LHCN-M2 (cell line): ENCODE measurements at regions not wholly inside any gene's neighbourhood (a gene's known extent, or its start where the extent isn't known, plus 50 kb on each side); places are given as distances from the start of the nearest gene placed in this dataset.
"Not testable (repeated sequence)": the region's sequence is repeated elsewhere in the genome, so short reads cannot be mapped to it uniquely, and the experiment has no call there.

Experiments used
- DNase-seq: peaks from one replicate; pipeline ENCODE4 v3.0.0-alpha.2; 2012; ENCODE audit warnings: low read depth

- DNase-seq, result no peak
Measured at GRCh38 chr5:91639744-91640143, 256.6 kb upstream of the ARRDC3 start.

- DNase-seq, result no peak
Measured at GRCh38 chr5:91638010-91638409, 254.9 kb upstream of the ARRDC3 start.

DNA sequence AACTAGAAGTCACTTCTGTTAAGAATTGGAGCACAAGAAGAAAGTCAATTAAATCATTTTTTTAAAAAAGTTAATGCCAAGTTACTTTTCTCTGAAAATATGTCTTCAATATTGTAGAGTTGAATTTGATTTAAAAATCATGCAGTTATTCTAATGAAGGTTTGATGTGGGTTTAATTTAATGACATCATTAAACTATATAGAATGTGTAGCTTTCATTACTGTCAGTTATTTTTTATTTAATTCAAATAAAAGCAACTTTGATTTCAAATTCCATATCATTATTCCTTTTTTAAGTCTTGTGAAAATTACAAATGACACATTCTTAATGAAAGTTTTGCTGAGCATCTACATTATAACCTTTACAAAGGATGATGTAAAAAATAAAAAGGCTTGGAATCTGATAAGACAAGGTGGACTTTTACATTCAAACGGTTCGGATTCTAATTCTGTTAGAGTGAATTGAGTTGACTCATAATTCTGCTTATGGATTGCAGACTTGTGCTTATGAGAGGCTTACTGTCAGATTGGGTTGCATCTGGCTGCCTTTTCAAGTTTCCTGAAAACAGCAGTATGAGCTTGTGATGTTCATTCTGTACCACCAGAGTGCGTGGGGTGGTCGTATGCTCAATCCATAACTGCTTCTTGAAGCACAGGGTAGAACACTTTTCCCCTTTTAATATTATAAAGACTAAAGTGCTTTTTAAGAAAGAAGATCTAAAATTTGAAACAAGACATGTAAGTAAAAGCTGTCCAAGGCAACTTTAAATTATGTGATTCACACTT is 253.0 kb upstream of the ARRDC3 start:
- DNase-seq, result no peak

GRCh38 chr5:91632871-91633270 is 249.8 kb upstream of the ARRDC3 start:
- no peak for DNase-seq

- no peak for DNase-seq
Measured at GRCh38 chr5:91611746-91612145, 228.6 kb upstream of the ARRDC3 start.

DNA sequence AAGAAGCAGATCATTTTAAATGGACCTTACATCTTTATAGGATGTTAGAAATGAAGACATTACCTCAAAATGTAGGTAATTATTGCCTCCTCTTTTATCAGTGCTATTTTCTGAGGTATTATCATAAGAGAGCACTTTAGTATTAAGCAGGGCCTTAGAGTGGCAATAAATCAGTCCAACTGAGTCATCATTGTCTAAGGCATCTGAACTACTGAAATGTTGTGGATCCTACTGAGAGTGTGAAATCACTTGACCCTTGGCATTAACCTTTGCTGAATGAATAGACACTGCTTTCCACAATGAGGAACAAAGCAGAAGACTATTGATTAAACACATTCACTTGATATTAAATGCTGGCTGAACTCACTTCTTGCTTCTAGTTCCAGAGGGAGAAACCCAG is 224.6 kb upstream of the ARRDC3 start:
- DNase-seq, result no peak

DNA sequence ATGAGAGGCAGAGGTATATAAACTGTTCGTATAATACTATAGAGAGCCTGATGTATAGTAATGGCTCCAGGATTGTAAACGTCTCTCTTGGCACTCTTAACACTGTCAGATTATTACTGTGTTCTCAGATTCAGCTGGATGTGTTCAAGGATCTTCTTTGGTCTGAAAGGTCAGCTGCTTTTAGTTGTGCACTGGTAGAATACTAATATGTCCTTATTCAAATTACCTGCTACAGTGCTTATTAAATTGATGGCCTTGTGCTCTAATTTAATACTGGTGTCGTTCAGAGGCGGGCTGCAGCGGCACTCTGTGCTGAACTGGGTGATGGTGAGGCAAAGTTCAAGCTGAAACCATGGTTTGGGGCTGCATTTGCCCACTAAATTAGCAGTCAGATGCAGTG is 216.7 kb upstream of the ARRDC3 start:
- DNase-seq, result no peak

DNA sequence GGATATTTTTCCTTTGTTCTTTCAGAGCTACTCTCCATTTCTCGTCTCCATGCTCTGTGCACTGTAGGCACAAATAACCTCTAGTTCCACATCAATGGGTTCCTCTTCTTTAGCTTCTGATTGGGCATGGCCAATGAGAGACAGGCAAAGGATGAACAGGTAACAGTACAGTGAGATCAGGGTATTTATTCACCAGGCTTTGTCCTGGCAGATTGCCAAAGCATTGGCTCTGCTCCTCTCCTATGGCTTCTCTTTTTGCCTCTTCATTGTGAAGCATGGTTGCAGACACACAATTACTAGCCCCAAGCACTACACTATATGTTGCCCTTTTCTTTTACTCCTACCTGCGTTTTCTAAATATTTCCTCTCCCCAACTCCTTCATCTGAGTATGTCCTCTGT is 215.1 kb upstream of the ARRDC3 start:
- DNase-seq, result no peak

GRCh38 chr5:91595424-91595823 is 212.3 kb upstream of the ARRDC3 start:
- DNase-seq, result no peak

GRCh38 chr5:91591076-91591475 is 208.0 kb upstream of the ARRDC3 start:
- DNase-seq, result peak; percentile 28

- DNase-seq, result no peak
Measured at GRCh38 chr5:91586232-91586631, 203.1 kb upstream of the ARRDC3 start.

- no peak for DNase-seq
Measured at GRCh38 chr5:91584352-91584751, 201.2 kb upstream of the ARRDC3 start.

- DNase-seq, result not testable (repeated sequence)
Measured at GRCh38 chr5:91566012-91566411, 182.9 kb upstream of the ARRDC3 start.

DNA sequence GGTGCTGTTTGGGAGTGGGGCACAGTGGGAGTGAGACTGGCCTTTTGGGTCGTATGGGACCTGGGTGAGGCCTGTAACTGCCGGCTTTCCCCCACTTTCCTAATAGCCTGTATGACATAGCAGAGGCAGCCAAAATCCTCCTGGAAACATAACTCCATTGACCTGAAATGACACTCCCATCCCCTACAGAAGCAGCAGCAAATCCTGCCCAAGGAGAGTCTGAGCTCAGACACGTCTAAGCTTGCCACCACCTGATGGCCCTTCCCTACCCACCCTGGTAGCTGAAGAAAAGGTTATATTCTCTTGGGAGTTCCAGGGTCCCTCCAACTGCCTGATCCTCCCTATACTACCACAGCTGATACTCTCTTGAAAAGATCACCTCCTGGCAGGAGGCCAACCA is 179.8 kb upstream of the ARRDC3 start:
- no peak for DNase-seq

- peak; percentile 45 for DNase-seq
Measured at GRCh38 chr5:91541696-91542095, 158.6 kb upstream of the ARRDC3 start.

- no peak for DNase-seq
Measured at GRCh38 chr5:91538179-91538578, 155.1 kb upstream of the ARRDC3 start.

DNA sequence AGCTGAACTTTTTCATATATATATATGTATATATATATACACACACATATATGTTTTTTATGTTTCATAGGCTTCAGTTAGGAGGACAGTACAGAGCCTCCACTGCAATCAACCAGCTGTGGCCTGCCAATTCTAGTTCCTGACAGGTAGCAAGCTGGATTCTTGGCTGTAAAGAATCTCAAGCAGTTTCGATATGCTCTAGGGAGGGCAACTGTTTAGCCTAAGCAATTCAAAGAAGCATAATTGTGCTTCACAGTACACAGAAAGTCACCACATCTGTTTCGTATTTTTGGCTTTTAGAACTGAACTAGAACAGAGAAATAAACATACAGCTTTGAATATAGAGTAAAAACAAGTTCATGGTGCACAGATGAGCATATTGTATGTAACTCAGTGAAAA is 152.4 kb upstream of the ARRDC3 start:
- no peak for DNase-seq

DNA sequence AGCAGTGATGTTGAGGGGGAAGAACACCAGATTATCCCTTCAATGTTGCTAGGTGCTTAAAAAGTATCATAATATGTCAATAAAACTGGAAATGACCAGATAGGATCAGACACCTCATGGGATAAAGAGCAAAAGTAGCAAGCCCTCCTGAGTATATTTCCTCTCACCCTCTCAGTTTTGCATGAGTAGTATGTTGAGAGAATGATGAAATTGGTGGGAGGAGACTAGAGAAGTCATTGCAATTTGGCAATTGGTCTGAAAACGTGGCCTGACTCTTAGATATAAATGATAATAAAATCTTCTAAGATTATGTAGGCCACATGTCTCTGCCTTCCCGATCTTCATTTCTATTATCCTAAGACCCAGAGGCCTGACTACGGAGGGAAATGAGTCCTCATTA is 151.2 kb upstream of the ARRDC3 start:
- DNase-seq, result no peak

DNA sequence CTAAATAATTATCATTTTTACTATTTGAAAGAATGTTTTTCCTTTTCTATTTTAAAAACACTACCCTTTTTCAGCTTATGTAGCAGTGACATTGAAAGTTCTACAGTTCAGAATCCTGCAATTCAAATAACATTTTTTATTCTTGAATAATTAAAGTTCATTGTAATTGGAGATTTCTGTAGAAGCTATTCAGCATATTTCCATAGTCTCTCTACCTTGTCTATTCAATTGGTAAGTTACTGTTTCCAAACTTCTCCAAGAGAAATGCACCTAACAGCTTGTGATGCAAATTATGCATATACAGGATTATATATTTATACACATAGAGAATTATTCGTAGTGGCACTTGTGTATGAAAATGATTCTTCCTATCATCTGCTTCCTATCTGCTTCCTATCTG is 149.7 kb upstream of the ARRDC3 start:
- DNase-seq, result no peak

- no peak for DNase-seq
Measured at GRCh38 chr5:91532281-91532680, 149.2 kb upstream of the ARRDC3 start.

DNA sequence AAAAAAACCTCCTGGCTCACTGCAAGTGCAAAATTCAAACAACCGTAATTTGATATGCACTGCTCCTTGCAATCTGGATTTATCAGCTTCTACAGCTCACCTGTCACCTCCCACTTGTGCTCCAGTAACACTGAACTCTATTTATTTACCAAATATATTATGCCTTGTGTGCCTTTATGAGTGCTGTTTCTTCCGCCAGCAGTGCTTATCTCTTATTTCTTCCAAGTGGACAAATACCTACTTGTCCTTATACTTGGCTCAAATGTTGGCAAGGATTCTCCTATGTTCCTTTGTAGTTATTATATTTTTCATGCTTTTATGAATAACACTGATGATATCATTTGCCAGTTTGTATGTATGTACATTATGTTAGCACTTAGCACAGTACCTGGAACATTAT is 145.7 kb upstream of the ARRDC3 start:
- DNase-seq, result no peak

GRCh38 chr5:91521785-91522184 is 138.7 kb upstream of the ARRDC3 start:
- DNase-seq, result no peak

GRCh38 chr5:91521334-91521733 is 138.2 kb upstream of the ARRDC3 start:
- DNase-seq, result no peak

DNA sequence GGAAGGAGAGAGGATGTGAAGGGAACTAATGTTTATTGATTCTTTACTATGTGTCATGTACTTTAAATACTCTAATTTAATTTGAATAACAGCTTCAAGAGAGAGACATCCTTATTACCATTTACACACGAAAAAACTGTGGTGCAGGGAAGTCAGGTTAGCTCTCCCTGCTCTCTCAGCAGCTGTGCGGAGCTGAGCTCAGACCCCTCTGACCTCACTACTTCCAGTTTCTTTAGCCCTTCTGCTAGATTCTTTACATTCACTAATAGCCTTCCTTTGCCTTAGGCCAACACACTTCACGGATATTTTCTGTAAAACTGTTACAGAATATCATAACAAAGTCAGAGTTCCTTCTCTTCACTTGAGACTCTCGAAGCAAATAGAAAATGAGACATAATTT is 131.3 kb upstream of the ARRDC3 start:
- no peak for DNase-seq
